ENCODE measurements at regions not wholly inside any gene's neighbourhood (a gene's known extent, or its start where the extent isn't known, plus 50 kb on each side); places are given as distances from the start of the nearest gene placed in this dataset.

DNA sequence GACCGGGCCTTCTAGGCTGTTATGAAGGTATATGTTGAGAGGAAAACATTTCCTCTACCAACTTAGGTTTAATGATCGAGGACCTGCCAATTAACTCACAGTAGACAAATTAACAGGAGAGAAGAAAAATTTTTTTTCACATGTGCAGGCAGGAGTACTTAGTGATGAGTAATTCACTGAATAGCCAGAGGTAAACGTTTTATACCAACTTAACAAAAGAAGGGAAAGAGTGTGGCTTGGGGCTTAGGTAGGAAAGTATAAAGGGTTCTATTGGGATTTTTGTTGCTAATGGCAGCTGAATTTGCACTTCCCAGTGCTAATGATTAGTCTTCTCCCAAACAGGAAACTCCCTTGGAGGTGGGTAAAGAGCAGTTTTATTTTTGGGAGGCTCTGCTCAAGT lies 121.6 kb upstream of the HS3ST4 start:
- H3K27ac Mint-ChIP-seq: no peak overlapping the region
- H3K4me2 ChIP-seq (replicated peaks; ENCODE audit: low read depth, low read length, poor library complexity, severe bottlenecking): no peak overlapping the region
- no peaks in the 10 kb centered on the region for H3K27me3 ChIP-seq (replicated peaks in 1 of 4; ENCODE audit: control extremely low read depth in 1 of 4, control insufficient read depth in 3 of 4, insufficient read depth in 4 of 4, low read length in 3 of 4)
- no peaks in the 10 kb centered on the region for H3K4me1 Mint-ChIP-seq
- H3K4me3 ChIP-seq (ENCODE audit: control extremely low read depth in 1 of 5, extremely low read depth in 1 of 5, insufficient read depth in 1 of 5, low read depth in 2 of 5, low read length in 4 of 5): no peak overlapping the region
- no CpG with 5 or more reads among the region's 3 CpGs for WGBS (ENCODE audit: insufficient coverage)
- DNase-seq (no peak), ATAC-seq (ENCODE audit: low read depth) (no peak)
- H3K9ac ChIP-seq (ENCODE audit: low read length): no peak overlapping the region
- no peak overlapping the region for H3K4me3 Mint-ChIP-seq
- H3K27me3 Mint-ChIP-seq: no peaks in the 10 kb centered on the region
- H3K4me1 ChIP-seq (ENCODE audit: control insufficient read depth in 2 of 2, insufficient read depth in 2 of 2, low read length in 2 of 2): no peaks in the 10 kb centered on the region
- no peaks in the 10 kb centered on the region for H3K79me2 ChIP-seq (ENCODE audit: control insufficient read depth, insufficient read depth, low read length)
- POLR2A ChIA-PET: no interaction called here
- H2AFZ ChIP-seq (ENCODE audit: insufficient read depth, low read depth, low read length, poor library complexity, severe bottlenecking): no peak overlapping the region
- no peaks in the 10 kb centered on the region for H3K9me3 Mint-ChIP-seq (ENCODE audit: insufficient read depth)
- no peaks in the 10 kb centered on the region for H4K20me1 ChIP-seq (ENCODE audit: control insufficient read depth, insufficient read depth, low read length, poor library complexity, severe bottlenecking)
- TF ChIP-seq, protein P1, sequence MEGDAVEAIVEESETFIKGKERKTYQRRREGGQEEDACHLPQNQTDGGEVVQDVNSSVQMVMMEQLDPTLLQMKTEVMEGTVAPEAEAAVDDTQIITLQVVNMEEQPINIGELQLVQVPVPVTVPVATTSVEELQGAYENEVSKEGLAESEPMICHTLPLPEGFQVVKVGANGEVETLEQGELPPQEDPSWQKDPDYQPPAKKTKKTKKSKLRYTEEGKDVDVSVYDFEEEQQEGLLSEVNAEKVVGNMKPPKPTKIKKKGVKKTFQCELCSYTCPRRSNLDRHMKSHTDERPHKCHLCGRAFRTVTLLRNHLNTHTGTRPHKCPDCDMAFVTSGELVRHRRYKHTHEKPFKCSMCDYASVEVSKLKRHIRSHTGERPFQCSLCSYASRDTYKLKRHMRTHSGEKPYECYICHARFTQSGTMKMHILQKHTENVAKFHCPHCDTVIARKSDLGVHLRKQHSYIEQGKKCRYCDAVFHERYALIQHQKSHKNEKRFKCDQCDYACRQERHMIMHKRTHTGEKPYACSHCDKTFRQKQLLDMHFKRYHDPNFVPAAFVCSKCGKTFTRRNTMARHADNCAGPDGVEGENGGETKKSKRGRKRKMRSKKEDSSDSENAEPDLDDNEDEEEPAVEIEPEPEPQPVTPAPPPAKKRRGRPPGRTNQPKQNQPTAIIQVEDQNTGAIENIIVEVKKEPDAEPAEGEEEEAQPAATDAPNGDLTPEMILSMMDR (IDR thresholded peaks at IDR 0.05): no peak
- no peak for TF ChIP-seq EZH2 (IDR thresholded peaks at IDR 0.05; ENCODE audit: borderline replicate concordance, insufficient read depth, low read depth, low read length, poor library complexity, severe bottlenecking)
- CTCF ChIA-PET: no interaction called here
- peaks cover 0 to 3% (median 0%) of the 10 kb centered on the region in 3 donors for H3K9me3 ChIP-seq (ENCODE audit: control extremely low read depth in 1 of 3, control insufficient read depth in 2 of 3, insufficient read depth in 1 of 3, low read length in 2 of 3)
- no peak overlapping the region for H3K27ac ChIP-seq (ENCODE audit: low read length in 2 of 2)
- H3K36me3 ChIP-seq (replicated peaks in 1 of 2; ENCODE audit: control extremely low read depth in 1 of 2, control insufficient read depth in 1 of 2, extremely low read depth in 1 of 2, insufficient read depth in 2 of 2, low read length in 1 of 2): no peaks in the 10 kb centered on the region
- intact Hi-C loops (cut with micrococcal nuclease): no loop called here

DNA sequence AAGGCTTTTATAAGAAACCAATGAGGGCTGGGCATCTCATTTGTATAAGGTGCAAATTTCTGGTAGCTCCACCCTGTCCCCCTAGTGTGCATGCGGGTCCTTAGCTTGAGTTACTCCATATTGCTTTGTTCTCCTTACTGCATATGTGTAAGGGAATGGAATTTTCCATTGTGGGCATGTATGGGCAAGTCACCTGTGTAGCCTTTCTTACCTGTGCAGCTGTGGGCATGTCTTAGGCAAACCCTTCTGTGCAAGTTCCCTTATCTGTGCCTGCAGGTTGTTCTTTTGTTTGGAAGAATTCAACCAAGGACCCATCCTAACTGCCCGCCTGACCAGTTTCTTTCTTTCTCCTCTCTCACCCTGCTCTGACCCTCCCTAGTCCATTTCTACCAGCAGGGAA lies 122.8 kb upstream of the HS3ST4 start:
- no peak for TF ChIP-seq EZH2 (IDR thresholded peaks at IDR 0.05; ENCODE audit: borderline replicate concordance, insufficient read depth, low read depth, low read length, poor library complexity, severe bottlenecking)
- TF ChIP-seq, protein P1 (IDR thresholded peaks at IDR 0.05): no peak
- H3K4me3 Mint-ChIP-seq: no peak overlapping the region
- Histone ChIP-seq H3K27ac (ENCODE audit: low read length in 2 of 2) (no peak overlapping the region), H3K9ac (ENCODE audit: low read length) (no peak overlapping the region), H3K9me3 (ENCODE audit: control extremely low read depth in 1 of 3, control insufficient read depth in 2 of 3, insufficient read depth in 1 of 3, low read length in 2 of 3) (peaks cover 0 to 3% (median 0%) of the 10 kb centered on the region in 3 donors), H3K4me3 (ENCODE audit: control extremely low read depth in 1 of 5, extremely low read depth in 1 of 5, insufficient read depth in 1 of 5, low read depth in 2 of 5, low read length in 4 of 5) (no peak overlapping the region), H4K20me1 (ENCODE audit: control insufficient read depth, insufficient read depth, low read length, poor library complexity, severe bottlenecking) (no peaks in the 10 kb centered on the region), H3K36me3 (replicated peaks in 1 of 2; ENCODE audit: control extremely low read depth in 1 of 2, control insufficient read depth in 1 of 2, extremely low read depth in 1 of 2, insufficient read depth in 2 of 2, low read length in 1 of 2) (no peaks in the 10 kb centered on the region), H3K4me1 (ENCODE audit: control insufficient read depth in 2 of 2, insufficient read depth in 2 of 2, low read length in 2 of 2) (no peaks in the 10 kb centered on the region), H3K27me3 (replicated peaks in 1 of 4; ENCODE audit: control extremely low read depth in 1 of 4, control insufficient read depth in 3 of 4, insufficient read depth in 4 of 4, low read length in 3 of 4) (no peaks in the 10 kb centered on the region), H3K4me2 (replicated peaks; ENCODE audit: low read depth, low read length, poor library complexity, severe bottlenecking) (no peak overlapping the region), H3K79me2 (ENCODE audit: control insufficient read depth, insufficient read depth, low read length) (no peaks in the 10 kb centered on the region), H2AFZ (ENCODE audit: insufficient read depth, low read depth, low read length, poor library complexity, severe bottlenecking) (no peak overlapping the region)
- 92% methylated on average over 1 of the region's 2 CpGs for WGBS (ENCODE audit: insufficient coverage)
- no peaks in the 10 kb centered on the region for H3K9me3 Mint-ChIP-seq (ENCODE audit: insufficient read depth)
- H3K4me1 Mint-ChIP-seq: no peaks in the 10 kb centered on the region
- ATAC-seq (ENCODE audit: low read depth) (no peak), DNase-seq (no peak)
- no peaks in the 10 kb centered on the region for H3K27me3 Mint-ChIP-seq
- CTCF ChIA-PET: no interaction called here
- POLR2A ChIA-PET: no interaction called here
- intact Hi-C loops (cut with micrococcal nuclease): no loop called here
- no peak overlapping the region for H3K27ac Mint-ChIP-seq
